Right renal pelvis (tissue), 4 donors: ENCODE measurements at regions not wholly inside any gene's neighbourhood (a gene's known extent, or its start where the extent isn't known, plus 50 kb on each side); places are given as distances from the start of the nearest gene placed in this dataset.
"Not testable (repeated sequence)": the region's sequence is repeated elsewhere in the genome, so short reads cannot be mapped to it uniquely, and the experiment has no call there.

Experiments
- DNase-seq, 4 donors: peaks; one replicate each; pipeline ENCODE4 v3.0.0-alpha.2; 2013; ENCODE audit warnings: low read depth in 4 of 4, low spot score in 3 of 4, missing footprints in 1 of 4

- no peak for DNase-seq
Measured at GRCh38 chr9:18255747-18256146, 218.2 kb upstream of the ADAMTSL1 start.

GRCh38 chr9:18256568-18256967 lies 217.4 kb upstream of the ADAMTSL1 start:
- no peak for DNase-seq

GRCh38 chr9:18260521-18260920 lies 213.4 kb upstream of the ADAMTSL1 start:
- peak in 1 of 4 donors; percentile 12 for DNase-seq

GRCh38 chr9:18261181-18261580 lies 212.8 kb upstream of the ADAMTSL1 start:
- no peak for DNase-seq

GRCh38 chr9:18263377-18263776 lies 210.6 kb upstream of the ADAMTSL1 start:
- DNase-seq = no peak

- DNase-seq = no peak
Measured at GRCh38 chr9:18268381-18268780, 205.6 kb upstream of the ADAMTSL1 start.

- no peak for DNase-seq
Measured at GRCh38 chr9:18269561-18269960, 204.4 kb upstream of the ADAMTSL1 start.

GRCh38 chr9:18274693-18275092 lies 199.3 kb upstream of the ADAMTSL1 start:
- no peak for DNase-seq

- no peak for DNase-seq
Measured at GRCh38 chr9:18275313-18275990, 198.5 kb upstream of the ADAMTSL1 start.

GRCh38 chr9:18281291-18281690 lies 192.7 kb upstream of the ADAMTSL1 start:
- DNase-seq = no peak

GRCh38 chr9:18294229-18294628 lies 179.7 kb upstream of the ADAMTSL1 start:
- DNase-seq = no peak

- DNase-seq = no peak
Measured at GRCh38 chr9:18296702-18297055, 177.3 kb upstream of the ADAMTSL1 start.

- no peak for DNase-seq
Measured at GRCh38 chr9:18297056-18297841, 176.7 kb upstream of the ADAMTSL1 start.

- no peak for DNase-seq
Measured at GRCh38 chr9:18299449-18299848, 174.5 kb upstream of the ADAMTSL1 start.

GRCh38 chr9:18305167-18305806 lies 168.7 kb upstream of the ADAMTSL1 start:
- not testable (repeated sequence) for DNase-seq

GRCh38 chr9:18314316-18314715 lies 159.6 kb upstream of the ADAMTSL1 start:
- no peak for DNase-seq

- DNase-seq = no peak
Measured at GRCh38 chr9:18317896-18318295, 156.1 kb upstream of the ADAMTSL1 start.

GRCh38 chr9:18319918-18320445 lies 154.0 kb upstream of the ADAMTSL1 start:
- DNase-seq = no peak

- no peak for DNase-seq
Measured at GRCh38 chr9:18324928-18325745, 148.8 kb upstream of the ADAMTSL1 start.

- DNase-seq = not testable (repeated sequence)
Measured at GRCh38 chr9:18325746-18326011, 148.3 kb upstream of the ADAMTSL1 start.

- DNase-seq = no peak
Measured at GRCh38 chr9:18327121-18327520, 146.8 kb upstream of the ADAMTSL1 start.
